NB4 (cell line): ENCODE measurements at regions not wholly inside any gene's neighbourhood (a gene's known extent, or its start where the extent isn't known, plus 50 kb on each side); places are given as distances from the start of the nearest gene placed in this dataset.

ENCODE experiments used
- MYC ChIP-seq: IDR thresholded peaks from 2 replicates; pipeline ENCODE4 v1.6.1; 2011; ENCODE audit warnings: low read depth, low read length
- POLR2A ChIP-seq: IDR thresholded peaks from 2 replicates; pipeline ENCODE4 v1.6.1; 2011; ENCODE audit warnings: mild to moderate bottlenecking; ENCODE audit not compliant: insufficient read length; ENCODE audit errors: extremely low read depth
- TF ChIP-seq, protein P1 (sequence below): IDR thresholded peaks from one replicate; pipeline ENCODE4 v1.5.1; 2012; ENCODE audit warnings: low read depth, low read length
- TF ChIP-seq, protein P2 (sequence below): IDR thresholded peaks from 2 replicates; pipeline ENCODE4 v1.6.1; 2011; ENCODE audit warnings: low read depth, low read length

DNA sequence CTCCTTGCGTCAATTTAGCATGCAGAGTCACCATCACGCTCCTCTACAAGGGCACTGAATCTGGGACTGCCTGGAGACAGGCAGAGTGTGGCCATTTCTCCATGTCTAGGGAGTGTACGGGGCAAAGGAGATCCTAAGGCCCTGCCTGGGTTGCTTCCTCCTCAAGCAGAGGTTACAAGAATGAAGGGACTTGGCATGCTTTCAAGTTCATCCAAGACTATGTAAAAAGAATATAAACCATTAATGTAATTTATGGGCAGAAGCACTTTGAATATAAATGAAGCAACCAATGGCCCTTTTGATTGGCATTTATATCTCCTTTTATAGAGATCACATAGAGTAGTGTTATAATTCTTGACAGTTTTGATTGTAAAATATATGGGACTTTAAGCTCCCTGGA lies 137.5 kb downstream of the BTBD3 start:
- TF ChIP-seq, protein P1, sequence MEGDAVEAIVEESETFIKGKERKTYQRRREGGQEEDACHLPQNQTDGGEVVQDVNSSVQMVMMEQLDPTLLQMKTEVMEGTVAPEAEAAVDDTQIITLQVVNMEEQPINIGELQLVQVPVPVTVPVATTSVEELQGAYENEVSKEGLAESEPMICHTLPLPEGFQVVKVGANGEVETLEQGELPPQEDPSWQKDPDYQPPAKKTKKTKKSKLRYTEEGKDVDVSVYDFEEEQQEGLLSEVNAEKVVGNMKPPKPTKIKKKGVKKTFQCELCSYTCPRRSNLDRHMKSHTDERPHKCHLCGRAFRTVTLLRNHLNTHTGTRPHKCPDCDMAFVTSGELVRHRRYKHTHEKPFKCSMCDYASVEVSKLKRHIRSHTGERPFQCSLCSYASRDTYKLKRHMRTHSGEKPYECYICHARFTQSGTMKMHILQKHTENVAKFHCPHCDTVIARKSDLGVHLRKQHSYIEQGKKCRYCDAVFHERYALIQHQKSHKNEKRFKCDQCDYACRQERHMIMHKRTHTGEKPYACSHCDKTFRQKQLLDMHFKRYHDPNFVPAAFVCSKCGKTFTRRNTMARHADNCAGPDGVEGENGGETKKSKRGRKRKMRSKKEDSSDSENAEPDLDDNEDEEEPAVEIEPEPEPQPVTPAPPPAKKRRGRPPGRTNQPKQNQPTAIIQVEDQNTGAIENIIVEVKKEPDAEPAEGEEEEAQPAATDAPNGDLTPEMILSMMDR = no peak
- TF ChIP-seq MYC (no peak), POLR2A (no peak)
- TF ChIP-seq, protein P2, sequence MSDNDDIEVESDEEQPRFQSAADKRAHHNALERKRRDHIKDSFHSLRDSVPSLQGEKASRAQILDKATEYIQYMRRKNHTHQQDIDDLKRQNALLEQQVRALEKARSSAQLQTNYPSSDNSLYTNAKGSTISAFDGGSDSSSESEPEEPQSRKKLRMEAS = no peak
